Esophagus squamous epithelium (tissue), 4 donors: ENCODE measurements at regions not wholly inside any gene's neighbourhood (a gene's known extent, or its start where the extent isn't known, plus 50 kb on each side); places are given as distances from the start of the nearest gene placed in this dataset.

Source experiments
- CTCF ChIP-seq, 6 experiments: fragments of 450-650 bp in 4 of 6; fragments of 200-600 bp in 2 of 6; sonication (generic) in 2 of 6; IDR thresholded peaks; one replicate each; pipeline ENCODE4 v1.5.1; 2016 to 2019; ENCODE audit warnings: antibody characterized with exemption in 6 of 6, mild to moderate bottlenecking in 4 of 6, moderate library complexity in 4 of 6
- POLR2A ChIP-seq, 4 donors: fragments of 450-650 bp; IDR thresholded peaks; one replicate each; pipeline ENCODE4 v1.6.1; 2017; ENCODE audit warnings: antibody characterized with exemption in 4 of 4, mild to moderate bottlenecking in 4 of 4, moderate library complexity in 3 of 4

- TF ChIP-seq CTCF (IDR thresholded peaks at IDR 0.05): no peak
- no peak for TF ChIP-seq POLR2A (IDR thresholded peaks at IDR 0.05)
Observed at GRCh38 chr18:40075616-40076015, 1879.4 kb upstream of the PIK3C3 start.
